GM12864 (cell line): ENCODE measurements at regions not wholly inside any gene's neighbourhood (a gene's known extent, or its start where the extent isn't known, plus 50 kb on each side); places are given as distances from the start of the nearest gene placed in this dataset.
"Not testable (repeated sequence)": the region's sequence is repeated elsewhere in the genome, so short reads cannot be mapped to it uniquely, and the experiment has no call there.

ENCODE experiments used
- DNase-seq: peaks from one replicate; pipeline ENCODE4 v3.0.0-alpha.2; 2011; ENCODE audit warnings: low read depth
- H3K4me3 ChIP-seq: 2 replicates; pipeline ENCODE4 v1.5.1; 2011; ENCODE audit warnings: mild to moderate bottlenecking, low read depth, low read length, control low read depth
- CTCF ChIP-seq: IDR thresholded peaks from 2 replicates; pipeline ENCODE4 v1.5.1; 2011; ENCODE audit warnings: low read depth, mild to moderate bottlenecking, moderate library complexity, low read length, control low read depth, inconsistent platforms; ENCODE audit errors: missing control alignments

- no peak overlapping the region for H3K4me3 ChIP-seq
- no peak for TF ChIP-seq CTCF
- no peak for DNase-seq
These were observed 200.0 kb downstream of the LIPI start for GRCh38 chr21:14010729-14011128.

- DNase-seq, H3K4me3 ChIP-seq: not testable (repeated sequence)
These were observed 200.8 kb downstream of the LIPI start for GRCh38 chr21:14009990-14010389.

GRCh38 chr21:14009238-14009981 lies 201.3 kb downstream of the LIPI start:
- not testable (repeated sequence) for DNase-seq, H3K4me3 ChIP-seq

- not testable (repeated sequence) for DNase-seq, H3K4me3 ChIP-seq
These were observed 202.3 kb downstream of the LIPI start for GRCh38 chr21:14008436-14008835.

- H3K4me3 ChIP-seq, DNase-seq: not testable (repeated sequence)
These were observed 202.7 kb downstream of the LIPI start for GRCh38 chr21:14008006-14008405.

GRCh38 chr21:14006144-14006543 lies 204.6 kb downstream of the LIPI start:
- not testable (repeated sequence) for DNase-seq, H3K4me3 ChIP-seq

- DNase-seq, H3K4me3 ChIP-seq: not testable (repeated sequence)
These were observed 223.5 kb downstream of the LIPI start for GRCh38 chr21:13986996-13987958.

GRCh38 chr21:13985865-13986863 lies 224.6 kb downstream of the LIPI start:
- not testable (repeated sequence) for DNase-seq, H3K4me3 ChIP-seq

- not testable (repeated sequence) for H3K4me3 ChIP-seq, DNase-seq
These were observed 225.5 kb downstream of the LIPI start for GRCh38 chr21:13985137-13985864.

- H3K4me3 ChIP-seq, DNase-seq: not testable (repeated sequence)
These were observed 226.0 kb downstream of the LIPI start for GRCh38 chr21:13984728-13985127.

- not testable (repeated sequence) for H3K4me3 ChIP-seq, DNase-seq
These were observed 229.3 kb downstream of the LIPI start for GRCh38 chr21:13981176-13982087.

GRCh38 chr21:13980115-13980662 lies 230.6 kb downstream of the LIPI start:
- H3K4me3 ChIP-seq, DNase-seq: not testable (repeated sequence)

GRCh38 chr21:13979608-13980007 lies 231.1 kb downstream of the LIPI start:
- H3K4me3 ChIP-seq, result not testable (repeated sequence)

GRCh38 chr21:13974582-13974981 lies 236.2 kb downstream of the LIPI start:
- DNase-seq, H3K4me3 ChIP-seq: not testable (repeated sequence)

More at GRCh38 chr21:13979608-13980007, 231.1 kb downstream of the LIPI start:
- not testable (repeated sequence) for DNase-seq

GRCh38 chr21:13969853-13970252 lies 240.9 kb downstream of the LIPI start:
- DNase-seq, H3K4me3 ChIP-seq: not testable (repeated sequence)
